Activated CD8-positive, alpha-beta T cell treated with anti-CD3 and anti-CD28 coated beads for 36 hours (primary cell): ENCODE measurements at regions not wholly inside any gene's neighbourhood (a gene's known extent, or its start where the extent isn't known, plus 50 kb on each side); places are given as distances from the start of the nearest gene placed in this dataset.

Experiments used
- ATAC-seq: fragments of 200-7000 bp; cut with Tn5 transposase; one replicate; pipeline ENCODE4 v1.10.0; 2021; ENCODE audit warnings: mild to moderate bottlenecking, moderate library complexity
- CTCF ChIA-PET: fragments of 350-600 bp; sonication (Branson Sonifier 250); formaldehyde crosslinking; loops from one replicate; lab custom pipeline; 2021; ENCODE audit warnings: antibody characterized with exemption; lab: Charles Lee
- POLR2A ChIA-PET: fragments of 350-600 bp; sonication (Branson Sonifier 250); formaldehyde crosslinking; loops from one replicate; lab custom pipeline; 2021; ENCODE audit warnings: antibody characterized with exemption; lab: Charles Lee
- DNase-seq: peaks from one replicate; pipeline ENCODE4 v3.0.0-alpha.2; 2020
- H3K27ac Mint-ChIP-seq: one replicate; pipeline ENCODE4 v1.8.0; 2021; ENCODE audit warnings: mild to moderate bottlenecking, mixed read lengths
- H3K27me3 Mint-ChIP-seq: one replicate; pipeline ENCODE4 v1.8.0; 2021; ENCODE audit warnings: mixed read lengths
- H3K36me3 Mint-ChIP-seq: one replicate; pipeline ENCODE4 v1.8.0; 2021; ENCODE audit warnings: low read depth, mixed read lengths
- H3K4me1 Mint-ChIP-seq: one replicate; pipeline ENCODE4 v1.8.0; 2021; ENCODE audit warnings: low read depth, mixed read lengths
- H3K4me3 Mint-ChIP-seq: one replicate; pipeline ENCODE4 v1.8.0; 2021; ENCODE audit warnings: mild to moderate bottlenecking, moderate library complexity, mixed read lengths
- H3K9me3 Mint-ChIP-seq: one replicate; pipeline ENCODE4 v1.8.0; 2021; ENCODE audit warnings: mixed read lengths
- CTCF ChIP-seq: fragments of 200-600 bp; IDR thresholded peaks from one replicate; pipeline ENCODE4 v1.8.0; 2022; ENCODE audit warnings: antibody characterized with exemption, mild to moderate bottlenecking
- intact Hi-C: fragments of 100-400 bp; cut with micrococcal nuclease; formaldehyde crosslinking; loops from one replicate; pipeline ENCODE4 v1.10.0; 2022

- DNase-seq, result no peak
- no peak overlapping the region for H3K4me3 Mint-ChIP-seq
- ATAC-seq, result no peak
- POLR2A ChIA-PET, result no interaction called here
- peaks cover 4% of the 10 kb centered on the region for H3K4me1 Mint-ChIP-seq
- TF ChIP-seq CTCF, result no peak
- H3K27ac Mint-ChIP-seq, result no peak overlapping the region
- H3K9me3 Mint-ChIP-seq, result no peaks in the 10 kb centered on the region
- no peaks in the 10 kb centered on the region for H3K36me3 Mint-ChIP-seq
- CTCF ChIA-PET, result no interaction called here
- intact Hi-C loops, result no loop called here
- H3K27me3 Mint-ChIP-seq, result peaks cover 4% of the 10 kb centered on the region
Observed at GRCh38 chr2:134785659-134786430, 52.6 kb upstream of the ACMSD start.

- intact Hi-C loops, result no loop called here
- H3K4me1 Mint-ChIP-seq, result no peaks in the 10 kb centered on the region
- H3K9me3 Mint-ChIP-seq, result no peaks in the 10 kb centered on the region
- ATAC-seq, result no peak
- peaks cover 4% of the 10 kb centered on the region for H3K27me3 Mint-ChIP-seq
- ChIA-PET CTCF (no interaction called here), POLR2A (no interaction called here)
- H3K36me3 Mint-ChIP-seq, result no peaks in the 10 kb centered on the region
- no peak for DNase-seq
- no peak overlapping the region for H3K27ac Mint-ChIP-seq
- H3K4me3 Mint-ChIP-seq, result no peak overlapping the region
- no peak for TF ChIP-seq CTCF
Observed at GRCh38 chr2:134788417-134788816, 50.0 kb upstream of the ACMSD start.
